ENCODE measurements at regions not wholly inside any gene's neighbourhood (a gene's known extent, or its start where the extent isn't known, plus 50 kb on each side); places are given as distances from the start of the nearest gene placed in this dataset.

GRCh38 chr3:25907081-25907480, 117.2 kb downstream of the OXSM start:
- CTCF ChIA-PET, result no interaction called here
- Histone ChIP-seq H2AFZ (ENCODE audit: low read depth, low read length) (no peak overlapping the region), H3K9me1 (replicated peaks; ENCODE audit: control insufficient read depth, extremely low read depth, insufficient read depth, low read length) (no peaks in the 10 kb centered on the region), H3K4me3 (replicated peaks in 1 of 3; ENCODE audit: insufficient read depth in 1 of 3, low read depth in 1 of 3, low read length in 3 of 3) (no peak overlapping the region), H3K4me2 (ENCODE audit: insufficient read depth, low read length) (no peak overlapping the region), H3K4me1 (ENCODE audit: control insufficient read depth, extremely low read depth, insufficient read depth, low read length) (no peaks in the 10 kb centered on the region), H3K27ac (ENCODE audit: insufficient read depth, low read depth, low read length) (no peak overlapping the region), H3K9ac (replicated peaks; ENCODE audit: extremely low read depth, insufficient read depth, low read length) (no peak overlapping the region), H3K9me3 (replicated peaks; ENCODE audit: control insufficient read depth, insufficient read depth, low read length) (no peaks in the 10 kb centered on the region), H3K79me2 (ENCODE audit: control insufficient read depth, insufficient read depth, low read length) (no peaks in the 10 kb centered on the region), H3K36me3 (ENCODE audit: control insufficient read depth in 2 of 2, extremely low read depth in 1 of 2, insufficient read depth in 2 of 2, low read length in 2 of 2) (no peaks in the 10 kb centered on the region), H4K20me1 (replicated peaks; ENCODE audit: control insufficient read depth, extremely low read depth, insufficient read depth, low read length) (no peaks in the 10 kb centered on the region), H3K27me3 (ENCODE audit: control insufficient read depth in 2 of 2, insufficient read depth in 2 of 2, low read length in 2 of 2) (no peaks in the 10 kb centered on the region)
- DNase-seq (ENCODE audit: low read depth, low spot score) (no peak), FAIRE-seq (no peak)
- intact Hi-C loops (cut with micrococcal nuclease), result no loop called here
- POLR2A ChIA-PET, result no interaction called here
- TF ChIP-seq MAX (IDR thresholded peaks at IDR 0.05; ENCODE audit: insufficient read depth, insufficient read length), result no peak
- TF ChIP-seq EZH2 (IDR thresholded peaks at IDR 0.05; ENCODE audit: borderline replicate concordance, low read depth, low read length, severe bottlenecking), result no peak
- TF ChIP-seq JUN (IDR thresholded peaks at IDR 0.05; ENCODE audit: borderline replicate concordance, insufficient read depth, insufficient read length, low read depth), result no peak
- TF ChIP-seq POLR2AphosphoS5 (IDR thresholded peaks at IDR 0.05; ENCODE audit: insufficient read depth, low read depth, low read length), result no peak
- TF ChIP-seq POLR2A (IDR thresholded peaks at IDR 0.05; ENCODE audit: low read depth, low read length), result no peak
- TF ChIP-seq GATA2 (IDR thresholded peaks at IDR 0.05; ENCODE audit: insufficient read depth, insufficient read length, low read depth, low read length), result no peak
- no peak for TF ChIP-seq MYC (IDR thresholded peaks at IDR 0.05; ENCODE audit: low read depth, low read length)
- TF ChIP-seq FOS (IDR thresholded peaks at IDR 0.05; ENCODE audit: borderline replicate concordance, insufficient read depth, low read length), result no peak
- no peak for TF ChIP-seq CTCF (IDR thresholded peaks at IDR 0.05; ENCODE audit: extremely low read depth in 1 of 2, insufficient read depth in 1 of 2, low read depth in 1 of 2, low read length in 2 of 2)
- dilution Hi-C loops (cut with MboI; ENCODE audit: extremely low pct_ligation_motif_present, low sequenced_read_pairs), result no loop called here
- no TSS peak for BruUV-seq (replicated peaks)

All from endothelial cell of umbilical vein (primary cell).